NCI-H1694 treated with DMSO at 0.1 percent for 48 hours (cell line): ENCODE measurements at regions not wholly inside any gene's neighbourhood (a gene's known extent, or its start where the extent isn't known, plus 50 kb on each side); places are given as distances from the start of the nearest gene placed in this dataset.

Experiments used
- DNase-seq: peaks from one replicate; lab custom pipeline; 2025; lab: John Stamatoyannopoulos, UW

DNA sequence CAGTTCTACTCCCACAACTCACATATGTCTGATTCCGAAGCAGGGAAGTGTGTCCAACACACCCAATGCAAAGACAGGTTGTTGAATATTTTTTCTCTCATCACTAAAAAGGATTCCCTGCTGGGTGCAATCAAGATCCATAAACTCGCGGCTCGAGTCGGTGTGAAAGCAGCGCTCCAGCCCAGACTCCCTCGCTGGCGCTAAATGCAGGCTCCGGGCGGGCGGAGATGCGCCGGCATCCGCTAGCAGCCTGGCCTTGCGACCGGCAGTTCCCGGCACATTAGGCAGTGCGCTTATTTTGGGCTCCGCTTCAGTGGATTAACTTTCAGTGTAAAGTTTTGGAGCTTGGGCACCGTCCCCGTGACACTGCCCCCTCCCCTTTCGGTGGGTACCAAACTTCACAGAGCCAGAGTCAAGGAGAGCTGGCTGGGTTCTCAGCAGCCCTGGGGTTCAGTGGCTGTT, 87.7 kb upstream of the POU3F1 start:
- DNase-seq = no peak

DNA sequence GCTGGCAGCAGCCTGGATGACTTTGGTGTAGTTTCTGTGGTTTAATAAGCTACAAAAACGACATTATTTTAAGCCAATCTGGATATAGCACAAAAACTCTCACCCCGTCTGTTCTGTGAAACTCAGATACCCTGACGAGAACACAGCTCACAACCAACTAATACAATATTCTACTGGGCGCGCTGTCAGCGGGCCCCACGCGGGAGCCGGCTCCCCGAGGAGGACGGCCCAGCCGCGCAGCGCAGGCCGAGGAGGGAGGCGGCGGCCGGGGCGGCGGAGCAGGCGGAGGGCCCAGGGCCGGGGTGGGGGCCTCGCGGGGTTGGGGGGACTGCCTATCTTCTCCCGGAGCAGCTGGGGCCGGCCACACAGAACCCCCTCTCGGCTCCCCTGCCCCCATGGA, 87.2 kb upstream of the POU3F1 start:
- DNase-seq = no peak

GRCh38 chr1:38133304-38133703, 86.7 kb upstream of the POU3F1 start:
- DNase-seq = no peak

DNA sequence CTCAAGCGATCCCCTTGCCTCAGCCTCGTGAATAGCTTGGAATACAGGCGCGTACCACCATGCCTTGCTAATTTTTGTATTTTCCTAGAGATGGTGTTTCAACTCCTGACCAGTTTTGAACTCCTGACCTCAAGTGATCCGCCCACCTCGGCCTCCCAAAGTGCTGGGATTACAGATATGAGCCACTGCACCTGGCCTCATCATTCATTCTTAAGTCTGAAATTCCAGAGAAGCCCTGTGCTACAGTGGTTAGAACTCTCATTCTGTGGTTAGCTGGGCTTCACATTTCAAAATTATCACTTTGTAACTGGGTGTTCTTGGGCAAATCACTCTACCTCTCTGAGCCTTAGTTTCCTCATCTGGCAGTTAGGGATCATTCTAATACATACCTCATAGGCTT, 86.1 kb upstream of the POU3F1 start:
- no peak for DNase-seq

GRCh38 chr1:38131024-38131585, 84.5 kb upstream of the POU3F1 start:
- no peak for DNase-seq

DNA sequence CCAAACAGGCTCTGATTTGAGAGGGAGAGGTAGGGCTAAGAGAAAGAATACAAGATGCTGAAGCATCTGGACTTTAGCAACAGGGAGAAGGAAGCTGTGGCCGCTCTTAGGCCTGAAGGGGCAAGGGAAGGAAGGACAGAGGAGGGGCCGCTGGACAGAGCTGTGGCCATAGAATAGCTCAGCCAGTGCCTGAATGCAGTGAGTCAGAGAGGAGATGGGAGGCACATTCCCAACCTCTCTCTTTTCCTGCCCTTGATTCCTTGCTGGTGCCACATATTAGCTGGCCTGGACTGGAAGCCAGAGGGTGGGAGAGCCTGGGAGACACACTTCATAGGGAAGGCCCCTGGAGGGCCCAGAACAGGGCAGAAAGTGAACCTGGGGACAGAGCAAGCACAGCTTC, 83.4 kb upstream of the POU3F1 start:
- DNase-seq = no peak

- DNase-seq = no peak
These were observed 82.9 kb upstream of the POU3F1 start for GRCh38 chr1:38129473-38129872.

- no peak for DNase-seq
These were observed 82.4 kb upstream of the POU3F1 start for GRCh38 chr1:38128926-38129453.

DNA sequence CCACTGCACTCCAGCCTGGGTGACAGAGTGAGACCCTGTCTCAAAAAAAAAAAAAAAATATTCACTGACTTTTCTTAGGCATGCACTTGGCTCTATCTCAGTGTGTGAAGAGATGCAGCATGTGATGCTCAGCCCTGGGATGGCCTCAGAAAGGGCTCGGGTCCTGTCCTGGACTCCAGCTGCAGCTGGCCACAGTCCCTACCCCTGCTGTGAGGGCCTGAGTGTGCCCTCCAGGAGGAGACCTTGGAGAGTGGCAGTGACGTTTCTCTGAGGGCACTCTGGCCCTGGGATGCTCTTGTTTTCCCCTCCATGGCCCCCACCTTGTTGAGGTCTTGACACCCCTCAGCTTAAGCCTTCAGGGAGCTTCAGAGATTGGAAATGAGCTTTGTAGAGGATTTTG, 81.9 kb upstream of the POU3F1 start:
- no peak for DNase-seq

- DNase-seq = no peak
These were observed 80.8 kb upstream of the POU3F1 start for GRCh38 chr1:38127428-38127827.

GRCh38 chr1:38126970-38127369, 80.4 kb upstream of the POU3F1 start:
- DNase-seq = no peak

DNA sequence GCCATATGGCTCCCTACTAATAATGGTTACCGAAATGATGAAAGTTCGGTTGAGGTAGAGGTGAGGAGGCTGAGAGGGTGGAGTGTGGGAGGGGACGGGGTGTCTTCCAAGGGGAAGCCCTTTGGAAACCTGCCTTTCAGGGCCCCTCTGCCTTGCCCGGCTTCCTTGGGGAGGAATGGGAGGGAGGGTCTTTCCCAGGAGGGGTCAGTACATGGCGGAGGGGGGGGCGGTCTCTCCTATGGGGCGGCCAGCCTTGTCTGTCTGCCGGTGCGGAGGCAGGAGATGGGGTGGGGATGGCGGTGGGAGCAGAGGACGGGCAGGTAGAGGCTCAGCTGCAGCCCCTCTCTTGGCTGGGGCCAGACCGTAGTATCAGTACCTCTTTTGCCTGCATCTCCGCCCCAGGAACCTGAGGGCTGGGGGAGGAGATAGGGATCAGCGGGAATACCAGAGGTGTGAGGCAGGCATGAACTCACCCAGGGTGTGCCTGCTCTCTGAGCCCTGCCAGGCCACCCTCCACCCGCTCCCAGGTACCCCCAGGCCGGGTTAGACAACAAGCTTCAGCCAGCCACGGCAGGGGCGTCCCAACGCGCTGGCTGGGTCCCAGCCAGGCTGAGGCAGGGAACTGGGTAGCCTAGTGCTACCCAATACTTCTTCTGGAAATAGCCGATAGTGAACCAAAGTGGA, 79.4 kb upstream of the POU3F1 start:
- no peak for DNase-seq

GRCh38 chr1:38125016-38125415, 78.4 kb upstream of the POU3F1 start:
- DNase-seq = no peak

- DNase-seq = no peak
These were observed 77.0 kb upstream of the POU3F1 start for GRCh38 chr1:38123356-38124135.

DNA sequence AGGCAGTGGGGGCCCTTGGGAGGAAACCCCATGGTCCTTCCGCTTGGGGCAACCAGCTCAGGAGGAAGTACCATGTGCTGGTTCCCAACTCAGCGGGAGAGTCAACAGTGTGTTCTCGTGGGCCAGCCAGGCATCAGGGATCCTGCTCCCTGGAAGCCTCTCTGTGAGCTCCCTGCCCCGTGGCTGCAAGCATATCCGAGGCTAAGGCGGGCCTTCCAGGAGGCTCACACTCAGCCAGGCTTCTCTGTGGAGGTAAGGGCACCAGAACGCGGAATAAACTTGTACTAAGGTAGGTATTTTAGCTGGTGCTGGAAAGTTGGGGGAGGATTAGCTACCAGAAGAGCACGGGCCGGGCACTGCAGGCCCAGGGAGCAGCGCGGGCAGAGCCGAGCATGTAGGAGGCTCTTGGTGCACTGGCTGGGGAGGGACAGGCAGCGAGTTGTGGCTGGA, 74.7 kb upstream of the POU3F1 start:
- DNase-seq = no peak

GRCh38 chr1:38120552-38121230, 74.1 kb upstream of the POU3F1 start:
- DNase-seq = no peak

- no peak for DNase-seq
These were observed 72.4 kb upstream of the POU3F1 start for GRCh38 chr1:38118976-38119375.

GRCh38 chr1:38117444-38117887, 70.9 kb upstream of the POU3F1 start:
- peak; percentile 52 for DNase-seq

DNA sequence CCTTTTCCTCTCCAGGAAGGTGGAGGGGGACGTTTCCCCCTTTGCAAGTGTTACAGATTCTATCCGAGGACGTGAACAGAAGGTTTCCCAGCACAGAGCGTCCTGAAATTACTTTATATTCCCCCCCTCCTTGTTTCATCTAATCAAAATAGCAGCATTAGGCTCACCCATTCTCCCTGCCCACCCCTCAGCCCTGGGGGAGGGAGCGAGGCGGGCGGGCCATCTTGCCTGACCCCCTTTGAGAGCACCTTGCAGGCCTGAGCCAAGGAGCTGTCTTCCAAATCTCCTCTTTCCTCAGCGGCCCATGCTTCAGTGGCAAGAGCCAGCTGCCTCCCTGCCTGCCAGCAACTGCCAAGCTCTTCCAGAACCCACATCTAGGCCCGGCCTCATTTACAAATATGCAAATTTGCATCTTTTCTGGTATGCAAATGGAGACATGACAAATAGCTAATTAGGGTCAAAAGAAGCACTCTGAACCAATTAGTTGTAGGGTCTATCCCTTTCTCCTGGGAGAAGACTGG, 69.1 kb upstream of the POU3F1 start:
- DNase-seq = no peak

DNA sequence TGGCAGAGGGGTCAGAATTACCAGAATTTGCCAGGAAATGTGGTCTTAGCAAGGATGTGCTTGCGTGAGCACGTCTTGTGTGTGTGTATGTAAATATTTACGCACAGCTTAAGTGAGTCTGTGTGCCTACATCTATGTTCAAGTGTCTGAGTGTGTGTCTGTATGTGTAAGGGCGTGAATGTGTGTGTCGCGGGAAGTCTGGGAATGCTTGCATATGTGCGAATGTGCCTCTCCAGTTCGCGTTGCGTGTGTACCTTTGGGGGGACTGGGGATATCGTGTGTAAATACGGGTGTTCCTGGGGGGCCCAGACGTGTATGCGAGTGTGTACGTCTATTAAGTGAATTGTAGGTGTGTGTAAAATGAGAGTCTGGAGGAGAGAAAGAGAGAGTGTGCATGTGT, 68.6 kb upstream of the POU3F1 start:
- no peak for DNase-seq

- DNase-seq = peak; percentile 35
These were observed 67.8 kb upstream of the POU3F1 start for GRCh38 chr1:38114241-38115026.
